PFSK-1 (cell line): ENCODE measurements at regions not wholly inside any gene's neighbourhood (a gene's known extent, or its start where the extent isn't known, plus 50 kb on each side); places are given as distances from the start of the nearest gene placed in this dataset.

Experiments
- FOXP2 ChIP-seq: optimal IDR thresholded peaks from 2 replicates; pipeline ENCODE3; 2011; ENCODE audit warnings: borderline replicate concordance, control low read depth, inconsistent platforms; ENCODE audit not compliant: insufficient read depth; ENCODE audit errors: extremely low read length, extremely low read depth
- POLR2AphosphoS5 ChIP-seq: IDR thresholded peaks from 2 replicates; pipeline ENCODE4 v1.6.1; 2012; ENCODE audit warnings: low read depth, mild to moderate bottlenecking, control low read depth, low read length, moderate library complexity
- REST ChIP-seq, 2 experiments: IDR thresholded peaks; 2 replicates each; pipeline versions ENCODE4 v1.6.1 to v1.8.0; 2011 to 2012; ENCODE audit warnings: low read depth in 2 of 2, low read length in 2 of 2, control low read depth in 1 of 2, inconsistent platforms in 1 of 2, mild to moderate bottlenecking in 1 of 2, moderate library complexity in 1 of 2; ENCODE audit not compliant: insufficient read depth in 1 of 2
- SIN3A ChIP-seq: IDR thresholded peaks from 2 replicates; pipeline ENCODE4 v1.6.1; 2012; ENCODE audit warnings: mild to moderate bottlenecking, low read length, moderate library complexity, borderline replicate concordance; ENCODE audit not compliant: insufficient read depth
- TAF1 ChIP-seq: IDR thresholded peaks from 2 replicates; pipeline ENCODE4 v1.6.1; 2012; ENCODE audit warnings: low read length, control low read depth, borderline replicate concordance; ENCODE audit not compliant: insufficient read depth

DNA sequence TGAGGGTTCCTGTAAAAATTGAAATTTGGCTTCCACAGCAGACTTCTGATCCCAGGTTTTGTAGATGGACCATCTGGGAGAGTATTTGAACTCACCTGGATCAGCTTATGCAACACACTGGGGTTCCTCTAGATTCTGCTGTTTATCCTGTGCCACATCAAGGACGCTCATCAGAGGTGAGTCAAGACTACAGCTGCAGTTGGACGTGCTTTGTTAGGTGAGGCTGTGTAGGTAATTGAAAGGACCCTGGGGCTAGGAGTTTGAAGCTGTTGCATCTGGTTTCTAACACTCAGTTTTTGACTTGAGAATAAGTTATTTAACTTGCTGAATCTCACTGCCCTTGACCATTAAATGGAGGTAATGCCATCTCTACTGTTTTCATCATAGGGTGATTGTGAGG, 394.2 kb downstream of the EDEM1 start:
- TF ChIP-seq POLR2AphosphoS5 (no peak), SIN3A (no peak), TAF1 (no peak), FOXP2 (no peak), REST (IDR thresholded peaks at IDR 0.05; ENCODE audit: insufficient read depth in 1 of 2, low read depth in 2 of 2, low read length in 2 of 2) (no peak)

GRCh38 chr3:5583920-5584319, 396.4 kb downstream of the EDEM1 start:
- TF ChIP-seq SIN3A, result no peak
- TF ChIP-seq FOXP2, result no peak
- no peak for TF ChIP-seq TAF1
- TF ChIP-seq REST (IDR thresholded peaks at IDR 0.05; ENCODE audit: insufficient read depth in 1 of 2, low read depth in 2 of 2, low read length in 2 of 2), result no peak
- TF ChIP-seq POLR2AphosphoS5, result no peak

- TF ChIP-seq FOXP2, result no peak
- no peak for TF ChIP-seq REST (IDR thresholded peaks at IDR 0.05; ENCODE audit: insufficient read depth in 1 of 2, low read depth in 2 of 2, low read length in 2 of 2)
- TF ChIP-seq TAF1, result no peak
- no peak for TF ChIP-seq POLR2AphosphoS5
- TF ChIP-seq SIN3A, result no peak
Observed at GRCh38 chr3:5585085-5585484, 397.6 kb downstream of the EDEM1 start.

- TF ChIP-seq TAF1 (no peak), SIN3A (no peak)
Observed at GRCh38 chr3:5606884-5607472, 419.5 kb downstream of the EDEM1 start.

GRCh38 chr3:5607581-5607980, 420.1 kb downstream of the EDEM1 start:
- TF ChIP-seq REST (IDR thresholded peaks at IDR 0.05; ENCODE audit: insufficient read depth in 1 of 2, low read depth in 2 of 2, low read length in 2 of 2) (no peak), SIN3A (no peak), POLR2AphosphoS5 (no peak)
